Thymus (tissue), 11 donors: ENCODE measurements at regions not wholly inside any gene's neighbourhood (a gene's known extent, or its start where the extent isn't known, plus 50 kb on each side); places are given as distances from the start of the nearest gene placed in this dataset.
"Not testable (repeated sequence)": the region's sequence is repeated elsewhere in the genome, so short reads cannot be mapped to it uniquely, and the experiment has no call there.

Source experiments
- DNase-seq, 9 donors: peaks; one replicate each; pipeline ENCODE4 v3.0.0-alpha.2; 2013; ENCODE audit warnings: low spot score in 9 of 9, low read depth in 6 of 9, missing footprints in 1 of 9
- H3K27ac ChIP-seq, 2 donors: one replicate each; pipeline ENCODE4 v1.5.1; 2013; ENCODE audit warnings: control low read depth in 1 of 2, low read depth in 1 of 2, low read length in 1 of 2, mild to moderate bottlenecking in 1 of 2, moderate library complexity in 1 of 2
- H3K27me3 ChIP-seq, 2 donors: one replicate each; pipeline ENCODE4 v1.5.1; 2013; ENCODE audit warnings: low read length in 1 of 2; ENCODE audit not compliant: control insufficient read depth in 2 of 2, insufficient read depth in 1 of 2
- H3K36me3 ChIP-seq, 2 donors: one replicate each; pipeline ENCODE4 v1.5.1; 2013; ENCODE audit warnings: low read length in 1 of 2, mild to moderate bottlenecking in 1 of 2, moderate library complexity in 1 of 2; ENCODE audit not compliant: control insufficient read depth in 2 of 2, insufficient read depth in 2 of 2
- H3K4me1 ChIP-seq, 2 donors: one replicate each; pipeline ENCODE4 v1.5.1; 2013; ENCODE audit warnings: low read length in 2 of 2; ENCODE audit not compliant: control insufficient read depth in 2 of 2, insufficient read depth in 2 of 2
- H3K4me3 ChIP-seq, 2 donors: one replicate each; pipeline ENCODE4 v1.5.1; 2013; ENCODE audit warnings: low read length in 2 of 2, control low read depth in 1 of 2, mild to moderate bottlenecking in 1 of 2
- H3K9me3 ChIP-seq, 2 donors: one replicate each; pipeline ENCODE4 v1.5.1; 2013; ENCODE audit warnings: low read length in 1 of 2, mild to moderate bottlenecking in 1 of 2; ENCODE audit not compliant: control insufficient read depth in 2 of 2, insufficient read depth in 1 of 2
- WGBS: extraction: QIAGEN DNeasy Blood & Tissue Kit; methylation state at CpG from one replicate; pipeline ENCODE4 v1.1.7; 2013; 5-methylcytosine and 5-hydroxymethylcytosine counted together
- donor health status: healthy.

- peaks cover 6 to 20% of the 10 kb centered on the region in 2 donors for H3K27me3 ChIP-seq
- WGBS: no CpG with 5 or more reads among the region's 107 CpGs
- H3K9me3 ChIP-seq: not testable (repeated sequence)
Observed at GRCh38 chr1:161454865-161455707, 50.2 kb upstream of the FCGR2A start.

GRCh38 chr1:161453950-161454864, 51.0 kb upstream of the FCGR2A start:
- not testable (repeated sequence) for DNase-seq, H3K27ac ChIP-seq, H3K4me1 ChIP-seq, H3K36me3 ChIP-seq, H3K4me3 ChIP-seq, H3K9me3 ChIP-seq
- WGBS: 63% methylated on average over 12 of the region's 67 CpGs
- peaks cover 6 to 14% of the 10 kb centered on the region in 2 donors for H3K27me3 ChIP-seq

More at GRCh38 chr1:161454865-161455707, 50.2 kb upstream of the FCGR2A start:
- DNase-seq, H3K4me3 ChIP-seq, H3K36me3 ChIP-seq, H3K27ac ChIP-seq, H3K4me1 ChIP-seq: not testable (repeated sequence)

- DNase-seq, H3K4me1 ChIP-seq, H3K27ac ChIP-seq, H3K27me3 ChIP-seq, H3K4me3 ChIP-seq, H3K36me3 ChIP-seq, H3K9me3 ChIP-seq: not testable (repeated sequence)
- no CpG with 5 or more reads among the region's 29 CpGs for WGBS
Observed at GRCh38 chr1:161451698-161452348, 53.4 kb upstream of the FCGR2A start.

DNA sequence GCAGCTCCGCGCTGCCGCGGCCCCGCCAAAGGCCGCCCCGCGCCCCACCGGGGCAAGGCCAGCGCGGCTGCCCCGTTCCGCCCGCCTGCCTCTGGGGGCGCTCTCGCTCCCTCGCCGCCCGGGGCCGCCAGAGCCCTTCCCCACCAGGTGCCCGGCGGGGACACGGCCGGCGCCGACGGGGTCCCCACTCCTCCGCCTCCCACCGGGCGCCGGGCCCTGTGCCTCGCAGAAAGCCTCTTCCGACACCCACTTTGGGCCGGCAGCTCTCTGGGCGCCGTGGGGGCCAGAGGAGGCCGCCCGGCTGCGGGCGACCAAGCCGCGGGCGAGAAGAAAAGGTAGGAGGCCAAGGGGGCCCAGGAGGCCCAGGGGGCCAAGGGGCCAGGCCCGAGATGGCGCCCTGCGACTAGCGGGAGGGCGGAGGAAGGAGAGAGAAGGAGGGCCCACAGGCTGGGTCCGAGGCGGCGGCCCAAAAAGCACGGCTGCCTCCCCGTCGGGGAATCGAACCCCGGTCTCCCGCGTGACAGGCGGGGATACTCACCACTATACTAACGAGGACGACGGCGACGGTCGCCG, 57.4 kb upstream of the FCGR2A start:
- DNase-seq, H3K9me3 ChIP-seq, H3K36me3 ChIP-seq, H3K27me3 ChIP-seq, H3K4me3 ChIP-seq, H3K27ac ChIP-seq, H3K4me1 ChIP-seq: not testable (repeated sequence)
- WGBS: no CpG with 5 or more reads among the region's 66 CpGs

GRCh38 chr1:161447040-161447759, 58.1 kb upstream of the FCGR2A start:
- not testable (repeated sequence) for H3K9me3 ChIP-seq, H3K36me3 ChIP-seq, H3K4me3 ChIP-seq, H3K27me3 ChIP-seq, H3K27ac ChIP-seq, DNase-seq, H3K4me1 ChIP-seq
- no CpG with 5 or more reads among the region's 79 CpGs for WGBS

GRCh38 chr1:161444725-161445124, 60.5 kb upstream of the FCGR2A start:
- not testable (repeated sequence) for H3K27ac ChIP-seq, H3K36me3 ChIP-seq, DNase-seq, H3K4me3 ChIP-seq, H3K4me1 ChIP-seq, H3K9me3 ChIP-seq
- peaks cover 9 to 11% of the 10 kb centered on the region in 2 donors for H3K27me3 ChIP-seq
- WGBS: 80% methylated on average over 11 of the region's 18 CpGs

- H3K4me3 ChIP-seq, H3K27ac ChIP-seq, DNase-seq, H3K36me3 ChIP-seq, H3K4me1 ChIP-seq, H3K9me3 ChIP-seq: not testable (repeated sequence)
- H3K27me3 ChIP-seq: peaks cover 14 to 16% of the 10 kb centered on the region in 2 donors
- 89% methylated on average over 3 of the region's 14 CpGs for WGBS
Observed at GRCh38 chr1:161444255-161444654, 61.0 kb upstream of the FCGR2A start.

GRCh38 chr1:161440312-161440894, 64.9 kb upstream of the FCGR2A start:
- Histone ChIP-seq H3K9me3 (no peaks in the 10 kb centered on the region), H3K4me1 (no peaks in the 10 kb centered on the region), H3K4me3 (peak overlapping the region; percentile 35 to 49), H3K36me3 (no peaks in the 10 kb centered on the region), H3K27me3 (peaks cover 23 to 41% of the 10 kb centered on the region in 2 donors), H3K27ac (peak overlapping the region in 1 of 2 donors; percentile 31)
- WGBS: under 1% methylated on average over 56 of the region's 61 CpGs
- DNase-seq: peak in 5 of 9 donors; percentile 3 to 56 (median 43)
